Fibroblast of skin of abdomen (primary cell): ENCODE measurements at regions not wholly inside any gene's neighbourhood (a gene's known extent, or its start where the extent isn't known, plus 50 kb on each side); places are given as distances from the start of the nearest gene placed in this dataset.

ENCODE experiments used
- DNase-seq: peaks from one replicate; pipeline ENCODE4 v3.0.0-alpha.2; 2013

DNA sequence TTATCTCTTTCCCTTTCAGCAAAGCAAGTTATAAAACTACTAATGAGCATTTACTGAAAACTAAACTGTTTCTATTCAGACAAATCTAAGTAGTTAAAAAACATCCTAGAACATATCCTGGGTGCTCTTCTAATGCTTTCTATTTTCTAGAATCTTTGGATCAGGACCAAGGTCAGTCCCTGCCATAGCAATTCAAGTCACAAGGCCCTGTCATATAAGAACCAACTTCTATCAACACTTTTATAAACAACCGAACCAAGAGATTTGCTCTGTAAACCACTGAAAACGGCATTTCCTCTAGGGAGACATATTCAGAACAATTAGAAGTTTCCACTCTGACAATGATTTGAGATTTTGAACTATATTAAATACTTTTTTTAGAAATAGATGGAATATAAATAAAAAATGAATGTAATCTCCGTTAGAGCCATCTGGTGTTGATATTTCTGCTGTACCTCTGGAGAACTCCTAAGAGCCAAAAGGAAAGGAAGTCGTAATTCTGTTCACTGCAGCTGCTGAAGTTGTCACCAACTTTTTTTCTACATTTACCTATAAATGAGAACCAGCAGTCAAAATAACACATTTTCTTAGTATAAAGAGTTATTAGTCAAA is 51.4 kb upstream of the LGSN start:
- no peak for DNase-seq

DNA sequence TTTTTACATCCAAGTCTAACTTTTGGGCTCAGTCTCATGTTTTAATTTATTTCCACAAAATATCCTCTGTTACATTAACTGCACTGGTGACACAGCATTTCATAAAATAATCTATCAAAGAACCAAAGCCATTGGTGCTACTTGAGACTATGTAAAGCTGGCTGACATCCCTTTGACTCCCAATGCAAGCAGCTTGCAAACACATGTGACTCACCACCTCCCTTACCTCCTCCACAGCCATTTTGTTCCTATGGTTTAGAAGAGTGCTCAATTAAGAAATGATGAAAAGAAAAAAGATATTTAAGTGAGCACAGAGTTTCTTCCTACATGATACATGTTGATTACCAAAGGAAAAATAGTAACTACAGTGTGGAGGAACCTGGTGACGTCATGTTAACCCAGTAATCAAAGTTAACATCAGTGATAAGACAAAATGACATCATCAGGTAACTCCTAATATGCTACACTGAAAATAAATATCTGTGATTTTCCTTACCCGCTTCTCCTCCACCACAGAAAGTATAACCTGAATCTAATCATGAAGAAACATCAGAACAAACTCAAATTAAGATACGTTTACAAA is 53.3 kb upstream of the LGSN start:
- DNase-seq, result no peak

DNA sequence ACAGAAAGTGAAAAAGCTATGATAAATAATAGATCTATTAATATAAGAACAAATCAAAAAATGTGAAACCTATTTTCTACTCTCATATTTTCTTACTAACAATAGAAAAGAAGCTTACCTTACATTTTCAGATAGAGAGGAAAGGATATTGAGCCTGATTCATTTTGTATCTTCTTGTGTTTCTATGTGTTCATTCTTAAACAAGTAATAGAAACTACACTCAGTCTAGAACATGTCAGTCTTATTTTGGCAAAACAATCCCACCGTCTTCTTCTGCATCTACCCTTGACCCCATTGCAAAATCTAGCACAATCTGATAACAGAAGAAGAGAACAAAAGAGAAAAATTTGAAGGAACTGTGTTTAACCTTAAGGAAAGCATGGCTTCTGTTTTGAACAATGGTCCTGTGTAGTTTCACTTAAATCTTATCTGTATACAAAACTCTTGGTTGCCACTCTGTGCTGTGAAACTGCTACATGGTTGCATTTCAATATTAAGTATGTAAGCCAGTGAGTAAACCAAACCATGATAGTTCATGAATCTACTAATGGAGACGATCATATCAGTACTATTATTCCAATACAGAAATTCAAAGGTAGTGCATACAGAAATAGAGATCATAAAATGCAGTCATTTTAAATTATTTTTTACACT is 69.5 kb upstream of the LGSN start:
- DNase-seq, result no peak

DNA sequence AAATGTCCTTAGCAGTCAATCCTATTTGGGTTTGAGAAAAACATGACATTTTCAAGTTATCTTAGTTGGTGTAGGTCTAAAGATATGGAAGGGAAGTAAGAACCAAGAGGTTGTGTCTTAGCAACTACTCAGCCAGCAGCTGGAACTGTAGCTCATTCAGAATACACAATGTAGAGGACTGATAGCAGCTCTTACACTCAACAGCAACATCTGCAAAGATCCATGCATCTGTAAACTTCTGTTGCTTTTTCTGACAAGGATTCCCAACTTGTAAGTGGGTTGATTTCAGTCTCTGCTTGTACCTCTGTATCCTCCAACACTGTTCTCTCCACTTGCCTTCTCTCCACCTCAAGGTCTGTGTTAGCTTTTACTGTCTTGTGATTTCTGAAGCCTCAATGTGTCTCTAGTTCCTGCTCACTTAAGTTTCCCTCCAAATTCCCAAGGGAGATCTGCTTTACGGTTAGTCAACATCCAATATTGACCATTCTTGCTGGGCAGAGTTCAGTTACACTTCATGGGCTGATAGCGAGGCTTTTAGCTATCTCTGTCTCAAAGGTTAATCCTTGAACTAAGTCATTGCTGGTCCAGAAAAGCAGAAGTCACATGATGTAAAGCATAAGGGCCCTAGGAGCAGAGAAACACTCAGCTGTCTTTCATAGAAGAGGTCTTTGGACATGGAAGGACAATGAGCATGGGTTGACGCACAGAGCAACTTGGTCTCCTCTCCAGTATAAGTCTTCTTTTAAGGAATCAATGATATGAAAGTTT is 71.6 kb upstream of the LGSN start:
- no peak for DNase-seq

DNA sequence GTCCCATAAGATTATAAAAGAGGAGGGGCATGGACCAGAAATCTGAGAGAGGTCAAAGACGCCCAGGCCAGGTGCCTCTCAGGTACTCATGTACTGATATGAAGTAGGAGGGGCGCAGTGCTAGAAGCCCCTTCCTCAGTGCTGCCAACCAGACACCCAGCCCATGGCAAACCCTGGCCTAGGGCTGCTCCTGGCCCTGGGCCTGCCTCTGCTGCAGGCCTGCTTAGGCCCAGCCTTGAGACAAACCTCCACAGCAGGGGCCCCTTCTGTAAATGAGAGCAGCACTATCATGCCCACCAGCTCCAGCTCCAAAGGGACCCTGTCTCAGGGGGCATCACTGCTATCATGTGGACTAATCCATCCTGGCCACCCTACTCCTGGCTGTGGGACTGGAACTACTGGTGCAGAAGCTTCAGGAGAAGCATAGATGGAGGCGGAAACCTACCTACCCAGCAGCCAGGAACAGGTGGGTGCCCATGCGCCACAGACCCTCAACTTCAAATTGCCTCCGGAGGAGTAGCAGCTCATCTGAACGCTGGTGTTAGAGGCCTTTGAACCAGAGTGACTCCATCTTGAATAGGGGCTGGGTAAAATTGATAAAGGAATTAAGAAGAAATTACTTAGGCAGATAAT is 72.4 kb upstream of the LGSN start:
- DNase-seq, result no peak

GRCh38 chr6:63394656-63395308 is 75.0 kb upstream of the LGSN start:
- DNase-seq, result no peak

GRCh38 chr6:63395381-63395780 is 75.6 kb upstream of the LGSN start:
- no peak for DNase-seq

GRCh38 chr6:63403725-63404124 is 83.9 kb upstream of the LGSN start:
- no peak for DNase-seq

GRCh38 chr6:63410435-63411426 is 90.9 kb upstream of the LGSN start:
- no peak for DNase-seq

DNA sequence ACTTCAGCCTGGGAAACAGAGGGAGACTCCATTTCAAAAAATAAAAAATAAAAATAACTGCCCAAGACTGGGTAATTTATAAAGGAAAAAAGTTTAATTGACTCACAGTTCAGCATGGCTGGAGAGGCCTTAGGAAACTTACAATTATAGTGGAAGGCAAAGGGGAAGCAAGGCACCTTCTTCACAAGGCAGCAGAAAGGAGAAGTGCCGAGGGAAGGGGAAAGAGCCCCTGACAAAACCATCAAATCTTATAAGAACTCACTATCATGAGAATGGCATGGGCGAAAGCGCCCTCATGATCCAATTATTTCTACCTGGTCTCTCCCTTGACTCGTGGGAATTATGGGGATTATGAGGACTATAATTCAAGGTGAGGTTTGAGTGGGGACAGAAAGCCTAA is 95.5 kb upstream of the LGSN start:
- no peak for DNase-seq

GRCh38 chr6:63418741-63419140 is 99.0 kb upstream of the LGSN start:
- no peak for DNase-seq

DNA sequence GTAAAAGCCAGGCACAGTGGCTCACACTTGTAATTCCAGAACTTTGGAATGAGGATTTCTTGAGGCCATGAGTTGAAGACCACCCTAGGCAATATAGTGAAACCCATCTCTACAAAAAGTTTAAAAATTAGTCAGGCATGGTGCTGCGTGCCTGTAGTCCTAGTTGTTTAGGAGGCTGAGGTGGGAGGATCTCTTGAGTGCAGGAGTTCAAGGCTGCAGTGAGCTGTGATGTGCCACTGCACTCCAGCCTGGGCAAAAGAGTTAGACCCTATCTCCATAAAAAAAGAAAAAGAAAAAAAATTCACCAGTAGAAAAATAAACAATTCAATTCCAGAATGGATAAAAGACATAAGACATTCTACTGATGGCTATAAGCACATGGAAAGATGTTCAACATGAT is 104.9 kb upstream of the LGSN start:
- no peak for DNase-seq

GRCh38 chr6:63425493-63425892 is 105.7 kb upstream of the LGSN start:
- DNase-seq, result no peak

- no peak for DNase-seq
These were observed 107.1 kb upstream of the LGSN start for GRCh38 chr6:63426844-63427243.

DNA sequence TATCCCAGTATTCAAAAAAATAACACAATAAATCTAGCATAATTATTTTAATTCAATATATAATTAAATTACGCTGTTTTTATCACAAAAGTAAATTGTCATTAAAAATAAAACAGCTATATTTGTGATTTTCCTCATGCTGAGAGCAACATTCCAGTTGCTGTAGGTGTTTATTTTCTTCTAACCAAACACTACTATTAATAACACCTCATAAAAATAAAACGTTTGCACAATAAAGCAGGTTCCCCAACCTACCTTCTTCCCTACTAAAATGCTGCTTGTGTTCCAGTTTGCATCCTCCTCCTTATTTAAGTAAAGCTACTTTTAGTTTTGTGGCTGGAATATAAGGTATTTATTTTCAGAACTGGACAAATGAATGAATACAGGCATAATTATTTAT is 108.2 kb upstream of the LGSN start:
- DNase-seq, result no peak

DNA sequence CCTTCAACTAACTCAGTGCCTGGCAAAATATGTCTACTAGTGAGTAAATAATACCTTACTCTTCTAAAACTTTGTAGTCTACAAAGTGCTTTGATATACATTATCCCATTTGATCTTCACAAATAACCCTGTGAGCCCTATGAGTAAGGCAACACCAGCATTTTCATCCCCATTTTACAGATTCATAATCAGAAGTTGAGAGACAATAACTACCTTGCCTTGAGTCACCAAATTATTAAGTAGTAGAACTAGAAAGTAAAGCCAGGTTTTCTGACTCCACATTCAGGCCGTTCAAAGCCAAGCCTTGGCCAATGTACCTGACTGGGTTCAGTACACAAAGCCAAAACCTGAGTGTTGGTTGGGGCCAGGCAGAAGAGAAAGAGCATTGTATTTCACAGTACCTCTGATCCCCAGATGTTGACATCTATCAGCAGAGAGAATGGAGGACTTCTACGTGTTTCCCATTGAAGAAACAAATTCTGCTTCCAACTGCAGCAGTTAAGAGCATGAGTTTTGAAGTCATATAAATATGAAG is 111.3 kb upstream of the LGSN start:
- no peak for DNase-seq

GRCh38 chr6:63434943-63435342 is 115.2 kb upstream of the LGSN start:
- DNase-seq, result no peak

- DNase-seq, result no peak
These were observed 116.6 kb upstream of the LGSN start for GRCh38 chr6:63436356-63436755.

- DNase-seq, result no peak
These were observed 117.3 kb upstream of the LGSN start for GRCh38 chr6:63437058-63437457.

- DNase-seq, result no peak
These were observed 120.3 kb upstream of the LGSN start for GRCh38 chr6:63440057-63440456.

DNA sequence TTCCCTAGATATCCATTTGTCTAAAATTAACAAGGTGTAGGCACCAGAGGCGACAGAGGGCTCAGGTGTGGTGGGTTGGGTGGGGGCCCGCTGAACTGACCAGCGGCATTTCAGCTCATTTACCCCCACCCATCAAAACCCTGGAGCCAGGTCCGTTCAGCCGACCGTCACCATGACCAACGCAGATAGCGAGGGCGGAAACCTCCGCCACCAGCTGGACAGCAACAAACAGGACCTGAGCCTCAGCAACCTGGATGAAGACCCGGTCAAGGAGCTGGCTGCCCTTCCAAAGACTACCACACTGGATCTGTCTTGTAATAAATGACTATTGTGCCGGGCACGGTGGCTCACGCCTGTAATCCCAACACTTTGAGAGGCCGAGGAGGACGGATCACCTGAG is 120.8 kb upstream of the LGSN start:
- DNase-seq, result no peak
